K562 (cell line): ENCODE measurements at regions not wholly inside any gene's neighbourhood (a gene's known extent, or its start where the extent isn't known, plus 50 kb on each side); places are given as distances from the start of the nearest gene placed in this dataset.

Experiments used
- ATAC-seq: fragments of 200-7000 bp; cut with Tn5 transposase; 3 replicates; pipeline ENCODE4 v1.9.1; 2020; ENCODE audit warnings: moderate library complexity
- BruUV-seq: library from RNA; stranded (reverse); fragments of 400-500 nt; replicated peaks from 2 replicates; lab custom pipeline; 2021; lab: Mats Ljungman, UMichigan
- CTCF ChIA-PET: fragments of 300-600 bp; formaldehyde crosslinking; extraction: SDS; loops from one replicate; lab custom pipeline; 2021; ENCODE audit warnings: low intra/inter-chr PET ratio; lab: Yijun Ruan, JAX
- POLR2A ChIA-PET: fragments of 300-600, 350-650 bp; sonication (Branson Sonifier 250); formaldehyde crosslinking; extraction: SDS; loops from one replicate; lab custom pipeline; 2021; ENCODE audit warnings: antibody characterized with exemption, inconsistent platforms; lab: Yijun Ruan, JAX
- DNase-seq, 4 experiments: peaks; one replicate each; pipeline versions ENCODE4 v3.0.0 to v3.0.0-alpha.2; 2011 to 2018; ENCODE audit warnings: low spot score in 3 of 4, mixed read lengths in 3 of 4; ENCODE audit errors: extremely low read depth in 1 of 4
- FAIRE-seq: peaks from 2 replicates; lab custom pipeline; 2011; peaks lifted over from hg19 to GRCh38; lab: Jason Lieb, UNC
- H2AFZ ChIP-seq: 2 replicates; pipeline ENCODE4 v1.6.0; 2011; ENCODE audit warnings: low read depth, low read length, control low read depth, inconsistent platforms
- H3K27ac ChIP-seq: fragments of 200-600 bp; 3 replicates; pipeline ENCODE4 v1.8.0; 2011; ENCODE audit warnings: low read depth, mild to moderate bottlenecking, control low read depth, inconsistent platforms, low read length, moderate library complexity, mixed read lengths; ENCODE audit errors: extremely low read depth
- H3K27me3 ChIP-seq, 2 experiments: fragments of 300-600 bp in 1 of 2; 2 replicates in 1 of 2; 3 replicates in 1 of 2; pipeline versions ENCODE4 v1.6.0 to v1.8.0; 2011; ENCODE audit warnings: inconsistent platforms in 2 of 2, low read length in 2 of 2, mild to moderate bottlenecking in 1 of 2, mixed read lengths in 1 of 2, moderate library complexity in 1 of 2; ENCODE audit not compliant: control insufficient read depth in 2 of 2, insufficient read depth in 2 of 2
- H3K36me3 ChIP-seq: fragments of 300-600 bp; 3 replicates; pipeline ENCODE4 v1.8.0; 2011; ENCODE audit warnings: mild to moderate bottlenecking, low read length, inconsistent platforms; ENCODE audit not compliant: control insufficient read depth, insufficient read depth
- H3K4me1 ChIP-seq, 2 experiments: fragments of 200-600 bp in 1 of 2; replicated peaks in 1 of 2; 2 replicates in 1 of 2; 3 replicates in 1 of 2; pipeline versions ENCODE4 v1.5.1 to v1.8.0; 2011; ENCODE audit warnings: inconsistent platforms in 2 of 2, low read length in 2 of 2, mild to moderate bottlenecking in 1 of 2, mixed read lengths in 1 of 2, moderate library complexity in 1 of 2; ENCODE audit not compliant: control insufficient read depth in 2 of 2, insufficient read depth in 2 of 2
- H3K4me2 ChIP-seq: 2 replicates; pipeline ENCODE4 v1.6.1; 2011; ENCODE audit warnings: low read length, control low read depth, inconsistent platforms, mixed read lengths; ENCODE audit not compliant: insufficient read depth
- H3K4me3 ChIP-seq: fragments of 200-600 bp; sonication (generic), shearing (Covaris generic); 2 replicates; pipeline ENCODE4 v1.5.1; 2016; ENCODE audit warnings: control low read depth, inconsistent platforms
- H3K79me2 ChIP-seq: fragments of 200-600 bp; 3 replicates; pipeline ENCODE4 v1.8.0; 2011; ENCODE audit warnings: low read length, inconsistent platforms; ENCODE audit not compliant: control insufficient read depth, insufficient read depth
- H3K9ac ChIP-seq, 2 experiments: 2 replicates each; pipeline versions ENCODE4 v1.6.0 to v1.6.1; 2011; ENCODE audit warnings: low read depth in 2 of 2, low read length in 2 of 2, control low read depth in 1 of 2, inconsistent platforms in 1 of 2, mild to moderate bottlenecking in 1 of 2, mixed read lengths in 1 of 2; ENCODE audit not compliant: insufficient read depth in 1 of 2
- H3K9me1 ChIP-seq: one replicate; pipeline ENCODE4 v1.6.0; 2011; ENCODE audit warnings: inconsistent platforms, mild to moderate bottlenecking, low read length, moderate library complexity; ENCODE audit not compliant: control insufficient read depth, insufficient read depth
- H3K9me3 ChIP-seq: replicated peaks from 2 replicates; pipeline ENCODE4 v1.5.1; 2011; ENCODE audit warnings: low read depth, low read length, inconsistent platforms; ENCODE audit not compliant: control insufficient read depth, insufficient read depth
- H4K20me1 ChIP-seq: replicated peaks from 2 replicates; pipeline ENCODE4 v1.6.1; 2011; ENCODE audit warnings: low read length, inconsistent platforms, mixed read lengths; ENCODE audit not compliant: control insufficient read depth, insufficient read depth
- BRD4 ChIP-seq: fragments of 200-600 bp; sonication (generic); IDR thresholded peaks from 2 replicates; pipeline ENCODE4 v1.6.1; 2017; ENCODE audit warnings: inconsistent platforms
- CBX3 ChIP-seq, 2 experiments: IDR thresholded peaks; 1 replicate in 1 of 2; 2 replicates in 1 of 2; pipeline ENCODE4 v1.6.1; 2012; ENCODE audit warnings: inconsistent platforms in 2 of 2, low read length in 2 of 2, borderline replicate concordance in 1 of 2, control low read depth in 1 of 2
- DACH1 ChIP-seq: fragments of 450-650 bp; IDR thresholded peaks from 2 replicates; pipeline ENCODE4 v1.6.1; 2018; ENCODE audit not compliant: partially characterized antibody
- FOXA1 ChIP-seq: fragments of 450-650 bp; IDR thresholded peaks from 2 replicates; pipeline ENCODE4 v1.6.1; 2016; ENCODE audit warnings: mild to moderate bottlenecking, borderline replicate concordance
- KDM2B ChIP-seq: fragments of 250-450 bp; sonication (Bioruptor Pico); IDR thresholded peaks from 2 replicates; pipeline ENCODE4 v1.8.0; 2021; ENCODE audit warnings: mild to moderate bottlenecking, moderate library complexity
- KDM4B ChIP-seq, 2 experiments: fragments of 450-650 bp in 1 of 2; sonication (generic) in 1 of 2; IDR thresholded peaks; 2 replicates each; pipeline ENCODE4 v1.6.1; 2016 to 2017; ENCODE audit warnings: borderline replicate concordance in 2 of 2, antibody characterized with exemption in 1 of 2, low read depth in 1 of 2, mild to moderate bottlenecking in 1 of 2
- PHTF2 ChIP-seq: fragments of 250-450 bp; sonication (Bioruptor Pico); IDR thresholded peaks from 2 replicates; pipeline ENCODE4 v1.5.0; 2021; ENCODE audit warnings: mild to moderate bottlenecking
- POLR2AphosphoS5 ChIP-seq: IDR thresholded peaks from 2 replicates; pipeline ENCODE4 v1.6.1; 2011; ENCODE audit warnings: mild to moderate bottlenecking, low read depth, low read length, moderate library complexity; ENCODE audit not compliant: control insufficient read depth, insufficient read depth
- RBM15 ChIP-seq: fragments of 200-400 bp; formaldehyde crosslinking; IDR thresholded peaks from 2 replicates; pipeline ENCODE4 v1.6.1; 2018; ENCODE audit warnings: mild to moderate bottlenecking, low read length, moderate library complexity; ENCODE audit not compliant: insufficient read depth
- SAFB2 ChIP-seq: fragments of 200-400 bp; formaldehyde crosslinking; IDR thresholded peaks from 2 replicates; pipeline ENCODE4 v1.6.1; 2018; ENCODE audit warnings: borderline replicate concordance, low read length, low read depth, moderate library complexity; ENCODE audit not compliant: severe bottlenecking
- SMARCA5 ChIP-seq: fragments of 450-650 bp; IDR thresholded peaks from 2 replicates; pipeline ENCODE4 v1.6.1; 2016
- SOX6 ChIP-seq: fragments of 450-650 bp; IDR thresholded peaks from 2 replicates; pipeline ENCODE4 v1.6.1; 2014; ENCODE audit warnings: mild to moderate bottlenecking
- ZNF12 ChIP-seq: sonication (generic); formaldehyde crosslinking; IDR thresholded peaks from 2 replicates; pipeline ENCODE4 v1.4.0; 2020; ENCODE audit warnings: mild to moderate bottlenecking, missing genetic modification reagents
- ZNF586 ChIP-seq: fragments of 450-650 bp; formaldehyde crosslinking; conservative IDR thresholded peaks from 2 replicates; pipeline ENCODE4 v1.4.0; 2020; ENCODE audit warnings: mild to moderate bottlenecking, moderate library complexity
- WGBS: fragments of 100-300 bp; shearing (Covaris generic); methylation state at CpG from one replicate; pipeline ENCODE4 v1.1.6; 2016; ENCODE audit warnings: low coverage, mixed read lengths; ENCODE audit not compliant: insufficient coverage; ENCODE audit errors: missing lambda C conversion rate; 5-methylcytosine and 5-hydroxymethylcytosine counted together
- in situ Hi-C: fragments of 300-500 bp; cut with MboI; formaldehyde crosslinking; loops from 4 replicates; pipeline ENCODE4 v1.15.0; 2018; ENCODE audit warnings: inconsistent platforms, mixed read lengths
- intact Hi-C: fragments of 100-400 bp; cut with micrococcal nuclease; formaldehyde crosslinking; loops from 2 replicates; pipeline ENCODE4 v1.14.2; 2022
- TF ChIP-seq, protein P1 (sequence below), 2 experiments: fragments of 200-800 bp in 1 of 2; sonication (Bioruptor generic) in 1 of 2; sonication (generic) in 1 of 2; formaldehyde crosslinking in 1 of 2; IDR thresholded peaks in 1 of 2; conservative IDR thresholded peaks in 1 of 2; 2 replicates each; pipeline versions ENCODE4 v1.5.0 to v1.6.1; 2016 to 2020; ENCODE audit warnings: missing compliant biosample characterization in 1 of 2, missing genetic modification characterization in 1 of 2, missing genetic modification reagents in 1 of 2
- TF ChIP-seq, protein P2 (sequence below): fragments of 450-650 bp; conservative IDR thresholded peaks from 2 replicates; pipeline ENCODE4 v1.6.1; 2016; ENCODE audit warnings: missing genetic modification characterization, low read depth, mild to moderate bottlenecking, missing compliant biosample characterization, moderate library complexity

DNA sequence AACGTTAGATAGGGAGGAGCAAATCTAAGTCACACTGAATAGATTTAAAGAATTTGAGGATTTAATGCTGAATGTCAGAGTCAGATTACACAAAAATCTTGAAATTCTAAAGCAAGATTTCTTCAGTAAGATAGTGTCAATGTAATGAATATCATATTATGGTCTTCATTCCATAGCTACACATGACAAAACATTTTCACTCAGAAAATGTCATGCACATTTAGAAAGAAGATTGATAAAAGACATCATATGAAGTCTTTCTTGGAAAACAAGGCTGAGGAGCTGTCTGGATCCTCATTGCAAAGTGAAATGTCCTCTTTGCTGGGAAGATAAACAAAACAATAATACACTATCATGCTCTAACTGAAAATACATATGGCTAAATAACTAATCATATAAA is 1006.9 kb downstream of the PCDH7 start:
- POLR2A ChIA-PET, result no interaction called here
- Histone ChIP-seq H3K4me3 (no peak overlapping the region), H3K4me2 (no peak overlapping the region), H3K9ac (no peak overlapping the region), H3K9me1 (no peaks in the 10 kb centered on the region), H3K9me3 (no peaks in the 10 kb centered on the region), H2AFZ (no peak overlapping the region), H3K27me3 (no peaks in the 10 kb centered on the region)
- BruUV-seq, result no TSS peak
- in situ Hi-C loops, result no loop called here
- TF ChIP-seq KDM2B (no peak), RBM15 (no peak), BRD4 (no peak), ZNF12 (CRISPR knock-in tag) (no peak), FOXA1 (no peak), POLR2AphosphoS5 (no peak), ZNF586 (CRISPR knock-in tag) (no peak)
- TF ChIP-seq, all 486 proteins: peak for 0
- Histone ChIP-seq H3K36me3 (no peaks in the 10 kb centered on the region), H3K79me2 (no peaks in the 10 kb centered on the region), H4K20me1 (no peaks in the 10 kb centered on the region), H3K27ac (no peak overlapping the region), H3K4me1 (no peaks in the 10 kb centered on the region)
- ATAC-seq (no peak), DNase-seq (no peak), FAIRE-seq (no peak)
- CTCF ChIA-PET, result no interaction called here
- WGBS, result 0% methylated on average over 1 of the region's 1 CpG
- intact Hi-C loops, result no loop called here

DNA sequence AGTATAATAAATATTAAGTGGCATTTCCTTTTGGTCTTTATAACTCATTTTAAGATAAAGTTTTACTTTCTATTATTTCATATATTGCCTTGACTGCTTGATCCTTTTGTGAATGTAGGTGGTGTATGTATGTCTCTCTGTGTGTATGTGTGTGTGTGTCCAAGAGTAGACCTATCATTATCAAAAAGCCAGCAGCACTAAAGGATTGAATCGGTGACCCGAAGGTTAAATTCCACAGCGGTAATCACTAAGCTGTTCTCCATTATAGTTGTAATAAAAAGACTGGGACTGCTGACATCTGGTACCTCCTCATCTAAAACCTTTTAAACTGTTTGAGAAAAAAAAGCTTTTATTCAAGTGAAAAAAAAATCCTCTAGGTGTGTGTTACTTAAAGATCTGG is 1014.8 kb downstream of the PCDH7 start:
- no peaks in the 10 kb centered on the region for H3K79me2 ChIP-seq
- CTCF ChIA-PET, result no interaction called here
- H4K20me1 ChIP-seq, result no peaks in the 10 kb centered on the region
- no peak overlapping the region for H3K9ac ChIP-seq
- no peak for FAIRE-seq
- 3% methylated on average over 3 of the region's 3 CpGs for WGBS
- no peak for DNase-seq
- POLR2A ChIA-PET, result no interaction called here
- in situ Hi-C loops, result no loop called here
- no peaks in the 10 kb centered on the region for H3K27me3 ChIP-seq
- ATAC-seq, result no peak
- no peak overlapping the region for H3K27ac ChIP-seq
- no peak overlapping the region for H3K4me2 ChIP-seq
- intact Hi-C loops, result no loop called here
- no peak overlapping the region for H3K4me3 ChIP-seq
- H3K36me3 ChIP-seq, result no peaks in the 10 kb centered on the region
- H2AFZ ChIP-seq, result no peak overlapping the region
- no TSS peak for BruUV-seq
- H3K9me3 ChIP-seq, result no peaks in the 10 kb centered on the region
- no peaks in the 10 kb centered on the region for H3K4me1 ChIP-seq
- H3K9me1 ChIP-seq, result no peaks in the 10 kb centered on the region
- TF ChIP-seq SAFB2 (no peak), DACH1 (no peak), PHTF2 (CRISPR knock-in tag) (no peak), CBX3 (IDR thresholded peaks at IDR 0.05; ENCODE audit: borderline replicate concordance in 1 of 2, low read length in 2 of 2) (no peak), SOX6 (no peak), KDM4B (IDR thresholded peaks at IDR 0.05; ENCODE audit: borderline replicate concordance in 2 of 2, low read depth in 1 of 2) (no peak), SMARCA5 (no peak)
- TF ChIP-seq, protein P1, sequence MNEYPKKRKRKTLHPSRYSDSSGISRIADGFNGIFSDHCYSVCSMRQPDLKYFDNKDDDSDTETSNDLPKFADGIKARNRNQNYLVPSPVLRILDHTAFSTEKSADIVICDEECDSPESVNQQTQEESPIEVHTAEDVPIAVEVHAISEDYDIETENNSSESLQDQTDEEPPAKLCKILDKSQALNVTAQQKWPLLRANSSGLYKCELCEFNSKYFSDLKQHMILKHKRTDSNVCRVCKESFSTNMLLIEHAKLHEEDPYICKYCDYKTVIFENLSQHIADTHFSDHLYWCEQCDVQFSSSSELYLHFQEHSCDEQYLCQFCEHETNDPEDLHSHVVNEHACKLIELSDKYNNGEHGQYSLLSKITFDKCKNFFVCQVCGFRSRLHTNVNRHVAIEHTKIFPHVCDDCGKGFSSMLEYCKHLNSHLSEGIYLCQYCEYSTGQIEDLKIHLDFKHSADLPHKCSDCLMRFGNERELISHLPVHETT (CRISPR knock-in tag; conservative IDR thresholded peaks at IDR 0.05 in 1 of 2, IDR thresholded peaks at IDR 0.05 in 1 of 2), result no peak
- TF ChIP-seq, protein P2, sequence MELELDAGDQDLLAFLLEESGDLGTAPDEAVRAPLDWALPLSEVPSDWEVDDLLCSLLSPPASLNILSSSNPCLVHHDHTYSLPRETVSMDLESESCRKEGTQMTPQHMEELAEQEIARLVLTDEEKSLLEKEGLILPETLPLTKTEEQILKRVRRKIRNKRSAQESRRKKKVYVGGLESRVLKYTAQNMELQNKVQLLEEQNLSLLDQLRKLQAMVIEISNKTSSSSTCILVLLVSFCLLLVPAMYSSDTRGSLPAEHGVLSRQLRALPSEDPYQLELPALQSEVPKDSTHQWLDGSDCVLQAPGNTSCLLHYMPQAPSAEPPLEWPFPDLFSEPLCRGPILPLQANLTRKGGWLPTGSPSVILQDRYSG, result no peak
